WERI-Rb-1 (cell line): ENCODE measurements at regions not wholly inside any gene's neighbourhood (a gene's known extent, or its start where the extent isn't known, plus 50 kb on each side); places are given as distances from the start of the nearest gene placed in this dataset.

Source experiments
- DNase-seq: peaks from one replicate; pipeline ENCODE4 v3.0.0-alpha.2; 2020
- H3K27ac ChIP-seq: fragments of 250-450 bp; sonication (Bioruptor Pico); 2 replicates; pipeline ENCODE4 v1.5.1; 2020; ENCODE audit warnings: mild to moderate bottlenecking, moderate library complexity
- H3K27me3 ChIP-seq: fragments of 250-450 bp; sonication (Bioruptor Pico); 2 replicates; pipeline ENCODE4 v1.5.1; 2021; ENCODE audit warnings: mild to moderate bottlenecking, low read depth, moderate library complexity; ENCODE audit not compliant: insufficient read depth, severe bottlenecking
- H3K36me3 ChIP-seq: fragments of 250-450 bp; sonication (Bioruptor Pico); 2 replicates; pipeline ENCODE4 v1.5.1; 2020; ENCODE audit warnings: mild to moderate bottlenecking, moderate library complexity
- H3K4me3 ChIP-seq: 2 replicates; pipeline ENCODE4 v1.5.1; 2011; ENCODE audit warnings: low read depth, mild to moderate bottlenecking, control low read depth, low read length
- H3K9me3 ChIP-seq: fragments of 250-450 bp; sonication (Bioruptor Pico); 2 replicates; pipeline ENCODE4 v1.5.1; 2021; ENCODE audit warnings: mild to moderate bottlenecking, moderate library complexity; ENCODE audit not compliant: severe bottlenecking
- CTCF ChIP-seq: IDR thresholded peaks from 2 replicates; pipeline ENCODE4 v1.5.1; 2011; ENCODE audit warnings: low read depth, mild to moderate bottlenecking, control low read depth, inconsistent platforms, low read length

- DNase-seq, result no peak
- no peak for TF ChIP-seq CTCF
- Histone ChIP-seq H3K36me3 (no peaks in the 10 kb centered on the region), H3K4me3 (no peak overlapping the region), H3K9me3 (no peaks in the 10 kb centered on the region), H3K27me3 (no peaks in the 10 kb centered on the region), H3K27ac (no peak overlapping the region)
Measured at GRCh38 chr1:88398338-88398737, 285.7 kb upstream of the PKN2 start.

DNA sequence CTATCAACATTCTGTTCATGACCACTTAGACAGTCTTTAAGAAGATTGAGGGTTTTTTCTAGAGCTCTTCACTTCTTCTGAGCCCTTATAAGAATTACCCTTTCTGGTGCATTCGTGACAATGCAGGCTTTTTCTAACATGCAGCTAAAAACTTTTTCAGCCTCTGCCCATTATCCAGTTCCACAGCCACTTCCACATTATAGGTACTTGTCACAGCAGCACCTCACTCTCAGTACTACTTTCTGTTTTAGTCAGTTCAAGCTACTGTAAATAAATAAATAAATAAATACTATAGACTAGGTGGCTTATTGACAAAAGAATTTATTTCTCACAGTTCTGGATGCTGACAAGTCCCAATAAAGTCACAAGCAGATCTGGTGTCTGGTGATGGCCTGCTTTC lies 284.4 kb upstream of the PKN2 start:
- DNase-seq, result no peak
- no peak overlapping the region for H3K27ac ChIP-seq
- no peak for TF ChIP-seq CTCF

GRCh38 chr1:88401313-88401712 lies 282.8 kb upstream of the PKN2 start:
- Histone ChIP-seq H3K27me3 (no peaks in the 10 kb centered on the region), H3K4me3 (no peak overlapping the region), H3K36me3 (no peaks in the 10 kb centered on the region), H3K9me3 (no peaks in the 10 kb centered on the region), H3K27ac (no peak overlapping the region)
- no peak for DNase-seq
- TF ChIP-seq CTCF, result no peak

More for the DNA sequence above, 284.4 kb upstream of the PKN2 start:
- Histone ChIP-seq H3K27me3 (no peaks in the 10 kb centered on the region), H3K4me3 (no peak overlapping the region), H3K9me3 (no peaks in the 10 kb centered on the region), H3K36me3 (no peaks in the 10 kb centered on the region)

DNA sequence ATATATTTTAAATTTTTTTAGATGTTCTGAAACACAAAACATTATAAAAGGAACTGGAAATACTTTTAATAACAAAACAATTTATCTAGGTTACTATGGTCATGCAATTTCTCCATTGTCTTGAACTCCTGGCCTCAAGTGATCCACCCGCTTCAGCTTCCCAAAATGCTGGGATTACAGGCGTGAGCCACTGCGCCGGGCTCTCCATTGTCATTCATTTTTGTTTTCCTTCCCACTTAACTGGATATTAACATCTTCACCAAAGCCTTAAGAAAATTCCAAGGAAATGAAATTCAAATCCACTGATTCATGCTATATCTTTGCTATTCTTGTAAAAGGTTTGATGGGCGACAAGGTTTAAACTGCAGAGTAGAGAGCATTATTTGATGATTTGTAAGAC lies 279.5 kb upstream of the PKN2 start:
- Histone ChIP-seq H3K27ac (no peak overlapping the region), H3K36me3 (no peaks in the 10 kb centered on the region), H3K9me3 (no peaks in the 10 kb centered on the region), H3K4me3 (no peak overlapping the region), H3K27me3 (no peaks in the 10 kb centered on the region)
- TF ChIP-seq CTCF, result no peak
- no peak for DNase-seq

DNA sequence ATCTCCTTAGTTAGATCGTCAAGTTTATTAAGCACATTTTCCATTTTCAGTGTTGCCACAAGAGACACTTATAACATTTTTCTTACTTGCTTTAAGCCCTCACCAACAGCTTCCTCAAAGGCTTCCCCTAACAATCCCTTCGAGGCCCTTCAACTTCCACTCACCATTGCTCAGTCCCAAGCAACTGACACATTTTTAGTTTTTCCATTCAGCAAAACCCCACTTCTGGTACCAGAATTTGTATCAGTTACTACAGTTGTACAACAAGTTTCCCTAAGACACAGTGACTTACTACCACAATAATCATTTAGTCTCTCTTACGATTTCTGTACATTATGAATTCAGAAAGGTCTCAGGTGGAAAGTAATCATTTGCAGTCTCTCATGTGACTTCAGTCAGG lies 276.8 kb upstream of the PKN2 start:
- DNase-seq, result no peak
- TF ChIP-seq CTCF, result no peak

DNA sequence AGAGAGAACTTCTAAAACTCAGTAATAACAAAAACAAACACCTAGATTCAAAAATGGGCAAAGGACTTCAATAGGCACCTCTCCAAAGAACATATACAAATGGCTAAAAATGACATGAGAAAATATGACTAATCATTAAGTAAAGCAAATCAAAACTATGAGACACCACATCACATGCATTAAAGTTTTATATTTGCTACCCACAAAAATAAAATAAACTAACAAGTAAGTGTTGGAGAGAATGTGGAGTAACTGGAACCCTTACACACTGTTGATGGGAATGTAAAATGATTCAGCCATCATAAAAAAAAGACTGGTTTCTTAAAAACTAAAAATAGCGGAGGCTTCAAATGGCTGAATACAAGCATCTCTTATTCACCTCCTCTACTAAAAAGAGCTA lies 262.1 kb upstream of the PKN2 start:
- no peak for DNase-seq
- no peaks in the 10 kb centered on the region for H3K36me3 ChIP-seq
- no peak overlapping the region for H3K27ac ChIP-seq
- no peak overlapping the region for H3K4me3 ChIP-seq
- H3K9me3 ChIP-seq, result peaks cover 5% of the 10 kb centered on the region
- no peaks in the 10 kb centered on the region for H3K27me3 ChIP-seq
- no peak for TF ChIP-seq CTCF

More for the DNA sequence above, 276.8 kb upstream of the PKN2 start:
- Histone ChIP-seq H3K27me3 (no peaks in the 10 kb centered on the region), H3K27ac (no peak overlapping the region), H3K36me3 (no peaks in the 10 kb centered on the region), H3K4me3 (no peak overlapping the region), H3K9me3 (no peaks in the 10 kb centered on the region)
